HG03558 (cell line): ENCODE measurements at regions not wholly inside any gene's neighbourhood (a gene's known extent, or its start where the extent isn't known, plus 50 kb on each side); places are given as distances from the start of the nearest gene placed in this dataset.
"Not testable (repeated sequence)": the region's sequence is repeated elsewhere in the genome, so short reads cannot be mapped to it uniquely, and the experiment has no call there.

Experiments used
- ATAC-seq: cut with Tn5 transposase; IDR thresholded peaks from one replicate; pipeline ENCODE4 v1.9.1; 2021; ENCODE audit warnings: moderate number of reproducible peaks; ENCODE audit not compliant: unreplicated experiment; ENCODE audit errors: extremely low read depth

GRCh38 chr20:7146552-7147219 lies 379.2 kb downstream of the BMP2 start:
- ATAC-seq: no peak

GRCh38 chr20:7147220-7147601 lies 379.7 kb downstream of the BMP2 start:
- no peak for ATAC-seq

GRCh38 chr20:7151676-7152470 lies 384.4 kb downstream of the BMP2 start:
- no peak for ATAC-seq

- ATAC-seq: no peak
Observed at GRCh38 chr20:7155282-7155681, 387.8 kb downstream of the BMP2 start.

DNA sequence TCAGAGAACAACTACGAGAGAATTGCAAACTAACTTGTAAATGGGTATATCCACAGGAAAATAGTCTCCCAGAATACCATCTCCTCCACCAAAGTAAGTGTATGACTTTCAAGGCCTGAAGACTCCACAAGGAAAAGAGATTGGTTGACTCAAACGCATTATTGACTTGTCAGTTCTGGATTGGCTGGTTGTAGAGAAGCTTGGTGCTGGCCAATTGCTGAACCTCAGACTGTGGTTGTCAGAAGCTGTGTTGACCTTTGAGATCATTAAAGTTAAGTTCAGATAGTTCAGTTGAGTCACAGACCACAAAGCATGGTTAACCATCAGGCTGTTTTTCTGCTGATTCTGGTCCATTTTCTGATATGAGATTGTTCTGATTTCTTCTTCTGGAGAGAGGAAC lies 388.3 kb downstream of the BMP2 start:
- ATAC-seq: no peak

GRCh38 chr20:7159903-7160302 lies 392.4 kb downstream of the BMP2 start:
- ATAC-seq: no peak

GRCh38 chr20:7161690-7162089 lies 394.2 kb downstream of the BMP2 start:
- ATAC-seq: no peak

- ATAC-seq: no peak
Observed at GRCh38 chr20:7171911-7172310, 404.4 kb downstream of the BMP2 start.

GRCh38 chr20:7174554-7174953 lies 407.1 kb downstream of the BMP2 start:
- no peak for ATAC-seq

- not testable (repeated sequence) for ATAC-seq
Observed at GRCh38 chr20:7175827-7176226, 408.3 kb downstream of the BMP2 start.

GRCh38 chr20:7178004-7178403 lies 410.5 kb downstream of the BMP2 start:
- ATAC-seq: no peak

DNA sequence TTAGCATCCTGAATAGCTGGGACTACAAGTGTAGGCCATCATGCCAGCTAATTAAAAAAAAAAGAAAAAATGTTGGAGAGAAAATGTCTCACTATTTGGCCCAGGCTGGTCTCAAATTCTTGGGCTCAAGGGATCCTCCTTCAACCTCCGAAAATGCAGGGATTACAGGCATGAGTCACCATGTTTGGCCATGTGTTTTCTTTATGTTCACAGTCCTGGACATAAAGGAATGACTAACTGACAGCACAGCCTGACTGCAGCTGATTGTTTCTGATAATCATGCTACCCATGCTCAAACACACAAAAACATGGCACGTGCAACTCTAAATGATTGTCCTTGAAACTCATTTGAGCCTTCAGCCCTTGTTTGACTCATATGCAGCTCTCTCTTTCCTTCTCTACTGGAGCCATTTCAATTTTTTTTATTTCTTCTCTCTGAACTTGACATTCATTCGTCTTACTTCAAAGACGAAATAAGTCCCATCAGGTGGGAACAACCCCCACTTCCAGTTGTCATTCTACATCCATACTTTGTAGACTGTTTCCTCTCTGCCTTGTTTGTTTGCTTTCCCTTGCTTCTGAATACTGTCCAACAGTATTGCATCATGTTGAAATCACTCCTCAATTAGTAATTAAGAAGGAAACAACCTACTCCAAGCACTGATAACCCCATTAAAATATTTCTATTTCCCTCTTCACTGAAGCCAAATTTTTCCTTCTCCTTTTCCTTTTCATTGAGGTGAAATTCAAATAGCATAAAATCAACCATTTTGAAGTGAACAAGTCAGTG lies 413.0 kb downstream of the BMP2 start:
- ATAC-seq: no peak

- no peak for ATAC-seq
Observed at GRCh38 chr20:7189231-7189630, 421.7 kb downstream of the BMP2 start.

GRCh38 chr20:7193681-7194080 lies 426.2 kb downstream of the BMP2 start:
- no peak for ATAC-seq

DNA sequence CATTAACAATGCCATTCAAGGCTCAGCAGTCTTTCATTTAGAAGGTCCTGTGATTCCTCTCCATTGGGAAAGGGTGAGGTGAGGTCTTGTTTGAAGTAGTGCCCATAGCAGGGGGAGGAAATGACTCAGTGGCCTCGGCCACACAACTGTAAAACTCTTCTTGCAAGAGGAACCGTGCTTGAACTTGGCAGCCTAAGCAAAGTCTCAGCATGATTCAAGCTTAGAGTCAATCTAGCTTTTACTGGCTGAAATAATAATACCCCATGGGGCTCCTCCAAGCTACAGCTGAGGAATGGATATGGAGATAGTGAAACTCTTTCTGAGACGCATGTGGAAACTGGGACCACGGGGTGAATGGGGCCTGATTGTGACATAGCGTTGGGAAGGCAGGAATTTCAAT lies 428.2 kb downstream of the BMP2 start:
- ATAC-seq: no peak

DNA sequence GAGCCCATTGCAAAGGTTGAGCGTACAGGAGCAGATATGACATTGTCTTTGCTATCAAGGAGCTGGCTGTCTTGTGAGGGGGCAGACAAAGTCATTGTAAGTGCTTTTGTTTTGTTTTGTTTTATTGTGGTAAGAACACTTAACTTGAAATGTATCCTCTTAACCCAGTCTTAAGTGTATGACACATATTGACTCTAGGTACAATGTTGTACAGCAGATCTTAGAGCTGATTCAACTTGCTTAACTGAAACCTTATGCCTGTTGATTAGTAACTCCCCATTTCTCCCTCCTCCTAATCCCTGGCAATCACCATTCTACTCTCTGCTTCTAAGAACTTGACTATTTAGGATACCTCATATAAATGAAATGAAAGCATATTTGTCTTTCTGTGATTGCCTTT lies 429.0 kb downstream of the BMP2 start:
- ATAC-seq: no peak

DNA sequence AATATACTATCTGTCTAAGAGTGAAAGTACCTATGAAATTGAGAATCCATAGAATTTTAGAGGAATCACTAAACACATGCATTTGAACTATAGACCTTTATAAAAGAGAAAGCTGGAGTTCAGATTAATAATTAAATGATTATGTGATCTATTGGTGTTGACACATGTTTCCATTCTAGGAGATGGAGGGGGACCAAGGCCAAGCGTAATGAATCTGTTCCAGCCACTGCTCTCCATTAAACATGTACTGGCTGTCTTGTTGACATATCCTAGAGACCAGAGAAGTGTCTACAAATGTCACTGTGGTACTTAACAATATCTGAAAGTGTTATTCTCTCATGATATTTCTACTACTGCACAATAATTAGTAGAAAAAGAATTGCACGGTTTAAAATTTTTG lies 432.4 kb downstream of the BMP2 start:
- ATAC-seq: no peak

DNA sequence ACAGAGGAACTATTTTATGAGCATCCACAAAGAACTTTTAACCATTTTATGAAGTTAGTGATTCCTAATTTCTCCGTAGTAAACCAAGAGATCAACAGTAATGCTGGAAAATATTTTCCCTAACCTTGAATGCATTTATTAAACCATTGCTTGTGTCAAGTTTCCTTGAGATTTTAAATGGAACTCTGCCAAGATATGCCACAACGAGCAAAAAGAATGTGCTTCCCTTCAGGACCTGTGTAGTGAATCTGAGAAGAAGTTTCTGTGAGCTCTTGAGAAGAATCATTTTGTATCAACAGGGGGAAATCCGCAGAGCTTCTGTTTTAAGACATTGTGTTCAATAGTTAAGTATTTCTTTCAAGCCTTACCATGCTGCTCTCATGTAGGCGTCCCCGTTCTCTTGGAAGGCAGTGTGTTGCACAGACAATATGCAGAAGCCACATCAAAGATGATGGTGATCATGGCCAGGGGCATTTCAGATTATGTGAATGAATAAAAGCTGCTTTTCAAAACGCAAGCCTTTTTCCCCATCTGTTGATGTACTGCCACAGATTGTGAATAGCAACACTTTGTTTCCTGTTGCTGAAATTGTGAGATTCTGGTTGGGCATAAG lies 439.8 kb downstream of the BMP2 start:
- no peak for ATAC-seq

- no peak for ATAC-seq
Observed at GRCh38 chr20:7210910-7211309, 443.4 kb downstream of the BMP2 start.

DNA sequence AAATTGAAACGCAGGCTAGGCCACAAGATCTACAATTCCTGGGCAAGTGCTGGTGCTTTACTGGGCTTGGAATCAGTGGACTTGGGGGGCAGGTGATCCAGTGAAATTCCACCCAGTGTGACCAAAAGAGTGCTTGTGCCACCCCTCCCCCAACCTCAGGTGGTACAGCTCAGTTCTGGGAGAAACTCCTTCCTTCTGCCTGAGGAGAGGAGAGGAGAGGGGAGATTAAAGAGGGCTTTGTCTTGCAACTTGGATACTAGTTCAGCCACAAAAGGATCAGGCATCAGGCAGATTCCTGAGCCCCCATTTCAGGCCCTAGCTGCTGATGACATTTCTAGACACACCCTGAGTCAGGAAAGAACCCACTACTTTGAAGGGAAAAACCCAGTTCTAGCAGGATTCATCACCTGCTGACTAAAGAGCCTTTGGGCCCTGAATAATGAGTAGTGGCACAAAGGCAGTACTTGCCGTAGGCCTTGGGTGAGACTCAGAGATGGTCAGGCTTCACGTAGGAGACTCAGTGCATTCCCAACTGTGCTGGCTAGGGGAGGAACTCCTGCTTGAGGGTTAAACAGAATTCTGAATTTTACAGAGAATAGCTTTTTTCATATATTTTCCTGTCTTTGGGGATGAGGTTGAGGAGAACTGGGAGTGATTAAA lies 446.7 kb downstream of the BMP2 start:
- ATAC-seq: no peak
